HCT116 (cell line): ENCODE measurements at regions not wholly inside any gene's neighbourhood (a gene's known extent, or its start where the extent isn't known, plus 50 kb on each side); places are given as distances from the start of the nearest gene placed in this dataset.
"Not testable (repeated sequence)": the region's sequence is repeated elsewhere in the genome, so short reads cannot be mapped to it uniquely, and the experiment has no call there.

ENCODE experiments used
- ATAC-seq: fragments of 200-7000 bp; cut with Tn5 transposase; 2 replicates; pipeline ENCODE4 v1.9.1; 2020; ENCODE audit warnings: mild to moderate bottlenecking, moderate library complexity
- BruUV-seq: library from RNA; stranded (reverse); fragments of 400-500 nt; replicated peaks from 2 replicates; lab custom pipeline; 2021; lab: Mats Ljungman, UMichigan
- CTCF ChIA-PET: fragments of 300-600 bp; sonication (Branson Sonifier 250); formaldehyde crosslinking; loops from one replicate; lab custom pipeline; 2021; ENCODE audit warnings: antibody characterized with exemption; lab: Charles Lee
- POLR2A ChIA-PET: fragments of 300-600, 350-600 bp; sonication (Branson Sonifier 250); formaldehyde crosslinking; loops from one replicate; lab custom pipeline; 2021; ENCODE audit warnings: antibody characterized with exemption; lab: Charles Lee
- RAD21 ChIA-PET, 2 experiments: fragments of 300-600 bp; sonication (Branson Sonifier 250); formaldehyde crosslinking; loops; one replicate each; lab custom pipeline; 2023; ENCODE audit warnings: low total read pairs in 2 of 2; ENCODE audit not compliant: uncharacterized antibody in 2 of 2, unreplicated experiment in 2 of 2, low non-redundant PET in 1 of 2; lab: Charles Lee
- DNase-seq: peaks from one replicate; pipeline ENCODE4 v3.0.0-alpha.2; 2010; ENCODE audit warnings: low read depth, low spot score
- H2AFZ ChIP-seq: fragments of 200-600 bp; shearing (Covaris generic), sonication (generic); 2 replicates; pipeline ENCODE4 v1.6.1; 2017; ENCODE audit warnings: low read depth, mixed run types, mixed read lengths, antibody characterized with exemption, low read length; ENCODE audit not compliant: poor library complexity, severe bottlenecking
- H3K27ac ChIP-seq: 2 replicates; pipeline ENCODE4 v1.5.1; 2012; ENCODE audit warnings: low read depth, low read length
- H3K27me3 ChIP-seq: fragments of 200-600 bp; sonication (generic); 2 replicates; pipeline ENCODE4 v1.6.1; 2016; ENCODE audit warnings: mixed run types, low read length, mixed read lengths; ENCODE audit not compliant: insufficient read depth
- H3K36me3 ChIP-seq, 2 experiments: fragments of 200-500 bp in 1 of 2; fragments of 200-600 bp in 1 of 2; sonication (Bioruptor generic) in 1 of 2; sonication (generic) in 1 of 2; 2 replicates each; pipeline versions ENCODE4 v1.5.1 to v1.6.1; 2014 to 2016; ENCODE audit warnings: low read length in 2 of 2, inconsistent platforms in 1 of 2, mixed read lengths in 1 of 2, mixed run types in 1 of 2; ENCODE audit not compliant: insufficient read depth in 2 of 2, control insufficient read depth in 1 of 2
- H3K4me1 ChIP-seq, 2 experiments: fragments of 200-600 bp in 1 of 2; sonication (generic) in 1 of 2; 2 replicates each; pipeline versions ENCODE4 v1.5.1 to v1.6.1; 2012 to 2017; ENCODE audit warnings: low read length in 2 of 2, inconsistent platforms in 1 of 2, mild to moderate bottlenecking in 1 of 2, mixed read lengths in 1 of 2, mixed run types in 1 of 2, moderate library complexity in 1 of 2; ENCODE audit not compliant: insufficient read depth in 2 of 2, control insufficient read depth in 1 of 2
- H3K4me2 ChIP-seq: fragments of 200-600 bp; sonication (generic); 2 replicates; pipeline ENCODE4 v1.6.1; 2017; ENCODE audit warnings: mixed run types, low read length, mixed read lengths
- H3K4me3 ChIP-seq, 2 experiments: fragments of 200-600 bp in 1 of 2; sonication (generic) in 1 of 2; replicated peaks in 1 of 2; 2 replicates each; pipeline ENCODE4 v1.5.1; 2011 to 2016; ENCODE audit warnings: low read length in 2 of 2, control low read depth in 1 of 2, low read depth in 1 of 2, mild to moderate bottlenecking in 1 of 2, mixed read lengths in 1 of 2, mixed run types in 1 of 2
- H3K79me2 ChIP-seq: fragments of 200-600 bp; sonication (generic); 2 replicates; pipeline ENCODE4 v1.6.1; 2017; ENCODE audit warnings: mild to moderate bottlenecking, mixed run types, low read length, moderate library complexity, mixed read lengths; ENCODE audit not compliant: insufficient read depth
- H3K9ac ChIP-seq: fragments of 200-600 bp; sonication (generic); 2 replicates; pipeline ENCODE4 v1.6.1; 2016; ENCODE audit warnings: low read length, mixed read lengths
- H3K9me2 ChIP-seq: fragments of 200-600 bp; sonication (generic), shearing (Covaris generic); 2 replicates; pipeline ENCODE4 v1.6.1; 2017; ENCODE audit warnings: mixed run types, mild to moderate bottlenecking, moderate library complexity; ENCODE audit not compliant: insufficient read depth
- H3K9me3 ChIP-seq, 2 experiments: fragments of 200-500 bp in 1 of 2; fragments of 200-600 bp in 1 of 2; sonication (Bioruptor generic) in 1 of 2; sonication (generic) in 1 of 2; 2 replicates each; pipeline ENCODE4 v1.6.1; 2014 to 2017; ENCODE audit warnings: low read length in 2 of 2, mixed read lengths in 2 of 2, inconsistent platforms in 1 of 2, low read depth in 1 of 2, mild to moderate bottlenecking in 1 of 2, mixed run types in 1 of 2, moderate library complexity in 1 of 2; ENCODE audit not compliant: control insufficient read depth in 1 of 2, insufficient read depth in 1 of 2
- H4K20me1 ChIP-seq: fragments of 200-600 bp; sonication (generic), shearing (Covaris generic); 2 replicates; pipeline ENCODE4 v1.6.1; 2017; ENCODE audit warnings: mixed run types, mild to moderate bottlenecking, moderate library complexity; ENCODE audit not compliant: insufficient read depth
- intact Hi-C: fragments of 100-400 bp; cut with micrococcal nuclease; formaldehyde crosslinking; loops from 2 replicates; pipeline ENCODE4 v1.10.0; 2022

DNA sequence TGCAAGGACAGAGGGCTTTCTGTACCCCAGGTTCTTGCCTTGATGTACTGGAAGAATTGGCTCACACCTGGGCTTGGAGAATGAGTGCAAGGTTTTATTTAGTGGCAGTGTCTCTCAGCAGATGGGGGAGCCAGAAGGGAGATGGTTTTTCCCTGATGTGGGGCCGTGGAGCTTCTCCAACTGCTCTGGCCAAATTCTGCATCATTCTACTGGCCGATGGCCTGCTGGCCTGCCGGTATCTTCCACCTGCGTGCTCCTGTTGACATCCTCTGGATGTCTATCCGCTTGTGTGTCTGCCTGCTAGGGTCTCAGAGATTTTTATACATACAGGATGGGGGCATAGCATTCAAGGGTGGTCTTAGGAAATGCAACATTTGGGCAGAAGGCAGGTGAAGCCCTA is 466.5 kb upstream of the ZNF337 start:
- H3K4me1 ChIP-seq, DNase-seq, H3K9me2 ChIP-seq, ATAC-seq, POLR2A ChIA-PET, BruUV-seq, H3K79me2 ChIP-seq, H3K27ac ChIP-seq, CTCF ChIA-PET, H3K27me3 ChIP-seq, H3K36me3 ChIP-seq, H3K9me3 ChIP-seq, RAD21 ChIA-PET, H3K4me2 ChIP-seq, H4K20me1 ChIP-seq, H3K9ac ChIP-seq, H3K4me3 ChIP-seq, H2AFZ ChIP-seq: not testable (repeated sequence)
- intact Hi-C loops: loop anchor here (10.0 kb wide), 2 partner anchors 52 to 172 kb away; no protein-coding TSS in a partner anchor

DNA sequence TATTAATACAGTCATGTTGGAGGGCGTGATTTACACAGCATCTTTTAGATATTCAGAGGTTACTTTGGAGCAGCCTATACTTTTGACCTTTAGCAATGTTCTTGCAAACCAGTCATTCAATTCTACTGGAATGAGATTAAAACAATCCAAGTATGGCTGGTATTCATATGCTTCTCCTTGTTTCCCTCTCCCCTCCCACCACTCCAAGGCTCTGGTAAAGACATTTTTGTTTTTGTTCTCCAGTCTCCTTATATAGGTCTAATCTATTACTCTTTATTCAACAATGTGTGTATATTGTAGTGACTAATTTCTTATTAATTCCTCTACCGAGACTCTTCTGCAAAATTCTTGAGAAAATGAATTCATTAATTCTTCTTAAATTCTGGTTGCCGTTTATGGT is 465.1 kb upstream of the ZNF337 start:
- H4K20me1 ChIP-seq, ATAC-seq, H3K4me1 ChIP-seq, H3K4me3 ChIP-seq, BruUV-seq, H3K9me2 ChIP-seq, DNase-seq, H3K9ac ChIP-seq, H3K4me2 ChIP-seq, H3K27ac ChIP-seq, RAD21 ChIA-PET, H2AFZ ChIP-seq, H3K27me3 ChIP-seq, H3K36me3 ChIP-seq, H3K9me3 ChIP-seq, H3K79me2 ChIP-seq, CTCF ChIA-PET, POLR2A ChIA-PET: not testable (repeated sequence)
- intact Hi-C loops: loop anchor here (10.0 kb wide), 2 partner anchors 53 to 173 kb away; no protein-coding TSS in a partner anchor

GRCh38 chr20:26160916-26161315 is 464.3 kb upstream of the ZNF337 start:
- RAD21 ChIA-PET, H3K9me3 ChIP-seq, H3K9me2 ChIP-seq, BruUV-seq, DNase-seq, H3K79me2 ChIP-seq, CTCF ChIA-PET, POLR2A ChIA-PET, H2AFZ ChIP-seq, ATAC-seq, H3K36me3 ChIP-seq, H3K27ac ChIP-seq, H3K4me3 ChIP-seq, H3K4me2 ChIP-seq, H4K20me1 ChIP-seq, H3K9ac ChIP-seq, H3K4me1 ChIP-seq: not testable (repeated sequence)
- intact Hi-C loops: loop anchor here (10.0 kb wide), 2 partner anchors 54 to 174 kb away; no protein-coding TSS in a partner anchor
- peaks cover 12% of the 10 kb centered on the region for H3K27me3 ChIP-seq
